ENCODE measurements at regions not wholly inside any gene's neighbourhood (a gene's known extent, or its start where the extent isn't known, plus 50 kb on each side); places are given as distances from the start of the nearest gene placed in this dataset.
"Not testable (repeated sequence)": the region's sequence is repeated elsewhere in the genome, so short reads cannot be mapped to it uniquely, and the experiment has no call there.

GRCh38 chr2:58336416-58336815, 95.3 kb upstream of the FANCL start:
- H3K27me3 ChIP-seq (replicated peaks in 1 of 4; ENCODE audit: control extremely low read depth in 1 of 4, control insufficient read depth in 3 of 4, insufficient read depth in 4 of 4, low read length in 3 of 4): no peaks in the 10 kb centered on the region
- Mint-ChIP-seq H3K4me1 (no peaks in the 10 kb centered on the region), H3K27ac (no peak overlapping the region), H3K27me3 (no peaks in the 10 kb centered on the region), H3K4me3 (no peak overlapping the region), H3K9me3 (ENCODE audit: insufficient read depth) (peaks cover 2% of the 10 kb centered on the region)
- H3K27ac ChIP-seq (ENCODE audit: low read length in 2 of 2): no peak overlapping the region
- no peak overlapping the region for H3K9ac ChIP-seq (ENCODE audit: low read length)
- no peak overlapping the region for H3K4me3 ChIP-seq (ENCODE audit: control extremely low read depth in 1 of 5, extremely low read depth in 1 of 5, insufficient read depth in 1 of 5, low read depth in 2 of 5, low read length in 4 of 5)
- no peaks in the 10 kb centered on the region for H3K79me2 ChIP-seq (ENCODE audit: control insufficient read depth, insufficient read depth, low read length)
- CTCF ChIA-PET: interaction anchor here (0.9 kb wide), 1 partner anchor 13 kb away, joined by 4 read pairs; no protein-coding TSS in a partner anchor
- no peaks in the 10 kb centered on the region for H3K4me1 ChIP-seq (ENCODE audit: control insufficient read depth in 2 of 2, insufficient read depth in 2 of 2, low read length in 2 of 2)
- no peaks in the 10 kb centered on the region for H3K36me3 ChIP-seq (replicated peaks in 1 of 2; ENCODE audit: control extremely low read depth in 1 of 2, control insufficient read depth in 1 of 2, extremely low read depth in 1 of 2, insufficient read depth in 2 of 2, low read length in 1 of 2)
- no peak for DNase-seq
- no peak overlapping the region for H3K4me2 ChIP-seq (replicated peaks; ENCODE audit: low read depth, low read length, poor library complexity, severe bottlenecking)
- TF ChIP-seq EZH2 (IDR thresholded peaks at IDR 0.05; ENCODE audit: borderline replicate concordance, insufficient read depth, low read depth, low read length, poor library complexity, severe bottlenecking) (no peak), CTCF (IDR thresholded peaks at IDR 0.05) (no peak)
- H2AFZ ChIP-seq (ENCODE audit: insufficient read depth, low read depth, low read length, poor library complexity, severe bottlenecking): no peak overlapping the region
- no peaks in the 10 kb centered on the region for H4K20me1 ChIP-seq (ENCODE audit: control insufficient read depth, insufficient read depth, low read length, poor library complexity, severe bottlenecking)
- intact Hi-C loops (cut with micrococcal nuclease): no loop called here
- 100% methylated on average over 2 of the region's 4 CpGs for WGBS (ENCODE audit: insufficient coverage)
- ATAC-seq (ENCODE audit: low read depth): no peak
- H3K9me3 ChIP-seq (ENCODE audit: control extremely low read depth in 1 of 3, control insufficient read depth in 2 of 3, insufficient read depth in 1 of 3, low read length in 2 of 3): peaks cover 0 to 10% (median under 1%) of the 10 kb centered on the region in 3 donors
- POLR2A ChIA-PET: interaction anchor here (0.6 kb wide), 1 partner anchor 931 kb away, joined by 5 read pairs; no protein-coding TSS in a partner anchor

- ChIA-PET CTCF (interaction anchor here (1.6 kb wide), 1 partner anchor 425 kb away, joined by 3 read pairs; no protein-coding TSS in a partner anchor), POLR2A (no interaction called here)
- H3K27ac Mint-ChIP-seq: no peak overlapping the region
- no peaks in the 10 kb centered on the region for H3K36me3 ChIP-seq (replicated peaks in 1 of 2; ENCODE audit: control extremely low read depth in 1 of 2, control insufficient read depth in 1 of 2, extremely low read depth in 1 of 2, insufficient read depth in 2 of 2, low read length in 1 of 2)
- H3K9me3 ChIP-seq (ENCODE audit: control extremely low read depth in 1 of 3, control insufficient read depth in 2 of 3, insufficient read depth in 1 of 3, low read length in 2 of 3): no peaks in the 10 kb centered on the region
- H3K4me1 ChIP-seq (ENCODE audit: control insufficient read depth in 2 of 2, insufficient read depth in 2 of 2, low read length in 2 of 2): no peaks in the 10 kb centered on the region
- no peak overlapping the region for H3K27ac ChIP-seq (ENCODE audit: low read length in 2 of 2)
- H3K79me2 ChIP-seq (ENCODE audit: control insufficient read depth, insufficient read depth, low read length): no peaks in the 10 kb centered on the region
- no peaks in the 10 kb centered on the region for H4K20me1 ChIP-seq (ENCODE audit: control insufficient read depth, insufficient read depth, low read length, poor library complexity, severe bottlenecking)
- intact Hi-C loops (cut with micrococcal nuclease): no loop called here
- no peak for ATAC-seq (ENCODE audit: low read depth)
- WGBS (ENCODE audit: insufficient coverage): 95% methylated on average over 3 of the region's 5 CpGs
- no peak overlapping the region for H3K4me2 ChIP-seq (replicated peaks; ENCODE audit: low read depth, low read length, poor library complexity, severe bottlenecking)
- H3K4me1 Mint-ChIP-seq: no peaks in the 10 kb centered on the region
- H3K4me3 Mint-ChIP-seq: no peak overlapping the region
- H3K27me3 Mint-ChIP-seq: no peaks in the 10 kb centered on the region
- H2AFZ ChIP-seq (ENCODE audit: insufficient read depth, low read depth, low read length, poor library complexity, severe bottlenecking): no peak overlapping the region
- no peaks in the 10 kb centered on the region for H3K9me3 Mint-ChIP-seq (ENCODE audit: insufficient read depth)
- TF ChIP-seq CTCF (IDR thresholded peaks at IDR 0.05) (no peak), EZH2 (IDR thresholded peaks at IDR 0.05; ENCODE audit: borderline replicate concordance, insufficient read depth, low read depth, low read length, poor library complexity, severe bottlenecking) (no peak)
- H3K9ac ChIP-seq (ENCODE audit: low read length): no peak overlapping the region
- DNase-seq: no peak
- H3K27me3 ChIP-seq (replicated peaks in 1 of 4; ENCODE audit: control extremely low read depth in 1 of 4, control insufficient read depth in 3 of 4, insufficient read depth in 4 of 4, low read length in 3 of 4): no peaks in the 10 kb centered on the region
- no peak overlapping the region for H3K4me3 ChIP-seq (ENCODE audit: control extremely low read depth in 1 of 5, extremely low read depth in 1 of 5, insufficient read depth in 1 of 5, low read depth in 2 of 5, low read length in 4 of 5)
Observed at GRCh38 chr2:58334414-58334813, 93.3 kb upstream of the FANCL start.

- DNase-seq; H3K4me3 Mint-ChIP-seq; H3K27ac Mint-ChIP-seq; H3K9me3 Mint-ChIP-seq (ENCODE audit: insufficient read depth); intact Hi-C loops (cut with micrococcal nuclease); H3K79me2 ChIP-seq (ENCODE audit: control insufficient read depth, insufficient read depth, low read length); POLR2A ChIA-PET; H3K4me1 ChIP-seq (ENCODE audit: control insufficient read depth in 2 of 2, insufficient read depth in 2 of 2, low read length in 2 of 2); ATAC-seq (ENCODE audit: low read depth); H2AFZ ChIP-seq (ENCODE audit: insufficient read depth, low read depth, low read length, poor library complexity, severe bottlenecking); CTCF ChIA-PET; H3K4me3 ChIP-seq (ENCODE audit: control extremely low read depth in 1 of 5, extremely low read depth in 1 of 5, insufficient read depth in 1 of 5, low read depth in 2 of 5, low read length in 4 of 5); H3K36me3 ChIP-seq (replicated peaks in 1 of 2; ENCODE audit: control extremely low read depth in 1 of 2, control insufficient read depth in 1 of 2, extremely low read depth in 1 of 2, insufficient read depth in 2 of 2, low read length in 1 of 2); H3K9ac ChIP-seq (ENCODE audit: low read length); H3K4me1 Mint-ChIP-seq; H4K20me1 ChIP-seq (ENCODE audit: control insufficient read depth, insufficient read depth, low read length, poor library complexity, severe bottlenecking); H3K27ac ChIP-seq (ENCODE audit: low read length in 2 of 2); H3K27me3 ChIP-seq (replicated peaks in 1 of 4; ENCODE audit: control extremely low read depth in 1 of 4, control insufficient read depth in 3 of 4, insufficient read depth in 4 of 4, low read length in 3 of 4); H3K27me3 Mint-ChIP-seq; H3K4me2 ChIP-seq (replicated peaks; ENCODE audit: low read depth, low read length, poor library complexity, severe bottlenecking); H3K9me3 ChIP-seq (ENCODE audit: control extremely low read depth in 1 of 3, control insufficient read depth in 2 of 3, insufficient read depth in 1 of 3, low read length in 2 of 3): not testable (repeated sequence)
- 97% methylated on average over 15 of the region's 18 CpGs for WGBS (ENCODE audit: insufficient coverage)
Observed at GRCh38 chr2:58325296-58325895, 84.3 kb upstream of the FANCL start.
